ENCODE measurements at regions not wholly inside any gene's neighbourhood (a gene's known extent, or its start where the extent isn't known, plus 50 kb on each side); places are given as distances from the start of the nearest gene placed in this dataset.

- CTCF ChIA-PET: interaction anchor here (0.6 to 1.4 kb wide), 4 partner anchors 12 to 81 kb away, joined by 3 to 5 read pairs (median 4); no protein-coding TSS in a partner anchor
- H3K27ac ChIP-seq: peak overlapping the region; percentile 63 to 81
- DNase-seq (ENCODE audit: low read depth in 1 of 2, low spot score in 1 of 2) (peak; percentile 68 to 88), FAIRE-seq (peak; percentile 82), ATAC-seq (peak; percentile 80 to 90)
- POLR2A ChIA-PET: interaction anchor here (1.1 kb wide), 1 partner anchor 48 kb away, joined by 3 read pairs; no protein-coding TSS in a partner anchor
- peak overlapping the region; percentile 76 for H3K4me2 ChIP-seq
- H3K4me1 ChIP-seq: peaks cover 36% of the 10 kb centered on the region
- WGBS (ENCODE audit: missing lambda C conversion rate): 36% methylated on average over 4 of the region's 4 CpGs
- no peak overlapping the region for H3K4me3 ChIP-seq
- H3K9me3 ChIP-seq: no peaks in the 10 kb centered on the region
- TF ChIP-seq USF2 (IDR thresholded peaks at IDR 0.05) (peak; percentile 37; the same call in 1 of the 2 replicates), EP300 (IDR thresholded peaks at IDR 0.05) (0 out of 5 replicates have a peak, but pooled peaks of 1 of the 2 experiments have one; percentile 52), HEYL (CRISPR knock-in tag; IDR thresholded peaks at IDR 0.05) (no peak), PBX3 (IDR thresholded peaks at IDR 0.05) (no peak), EHF (CRISPR knock-in tag; IDR thresholded peaks at IDR 0.05) (no peak), CBX2 (IDR thresholded peaks at IDR 0.05; ENCODE audit: borderline replicate concordance, low read depth) (no peak), MYC (IDR thresholded peaks at IDR 0.05; ENCODE audit: borderline replicate concordance, low read length) (0 out of 2 replicates have a peak, but pooled peaks have one; percentile 29), PHF8 (IDR thresholded peaks at IDR 0.05; ENCODE audit: borderline replicate concordance, low read depth) (no peak), RAD21 (conservative IDR thresholded peaks at IDR 0.05 in 1 of 2, IDR thresholded peaks at IDR 0.05 in 1 of 2) (peak; percentile 10 to 21; a peak in 1 of 5 replicates), GATA3 (IDR thresholded peaks at IDR 0.05; ENCODE audit: borderline replicate concordance) (peak; percentile 49; the same call in 1 of the 2 replicates), HOXB5 (CRISPR knock-in tag; IDR thresholded peaks at IDR 0.05) (no peak), JUN (IDR thresholded peaks at IDR 0.05) (no peak), POLR2A (IDR thresholded peaks at IDR 0.05; ENCODE audit: low read length) (no peak), RNF2 (IDR thresholded peaks at IDR 0.05; ENCODE audit: borderline replicate concordance, low read depth) (no peak), NPAS2 (CRISPR knock-in tag; IDR thresholded peaks at IDR 0.05; ENCODE audit: borderline replicate concordance) (no peak), RARB (CRISPR knock-in tag; IDR thresholded peaks at IDR 0.05) (no peak), HDAC2 (IDR thresholded peaks at IDR 0.05) (no peak), SMC3 (IDR thresholded peaks at IDR 0.05) (0 out of 3 replicates have a peak, but pooled peaks have one; percentile 16)
These were observed 62.4 kb downstream of the SOX9 start for GRCh38 chr17:72183194-72183685.

- no peak overlapping the region for H3K4me2 ChIP-seq
- FAIRE-seq: no peak
- 88% methylated on average over 6 of the region's 6 CpGs for WGBS (ENCODE audit: missing lambda C conversion rate)
- ChIA-PET POLR2A (no interaction called here), CTCF (interaction anchor here (0.6 kb wide), 2 partner anchors 87 to 1000 kb away, joined by 4 to 5 read pairs; no protein-coding TSS in a partner anchor)
- no peak for TF ChIP-seq ZNF302 (CRISPR knock-in tag; IDR thresholded peaks at IDR 0.05)
- TF ChIP-seq POLR2AphosphoS2 (conservative IDR thresholded peaks at IDR 0.05; ENCODE audit: low read length): no peak
- no peak for TF ChIP-seq SREBF2 (IDR thresholded peaks at IDR 0.05)
- no peak for TF ChIP-seq HOXA7 (CRISPR knock-in tag; IDR thresholded peaks at IDR 0.05)
- no peak for TF ChIP-seq FOSL2 (IDR thresholded peaks at IDR 0.05)
- no peak for TF ChIP-seq FOSL2 (CRISPR knock-in tag; IDR thresholded peaks at IDR 0.05)
- no peak for TF ChIP-seq RCOR1 (IDR thresholded peaks at IDR 0.05; ENCODE audit: low read depth, low read length)
- TF ChIP-seq KDM1A (IDR thresholded peaks at IDR 0.05; ENCODE audit: low read depth): no peak
- no peak overlapping the region for H3K4me3 ChIP-seq
- H3K9me3 ChIP-seq: no peaks in the 10 kb centered on the region
- no peak for DNase-seq (ENCODE audit: low read depth in 1 of 2, low spot score in 1 of 2)
- ATAC-seq: no peak
- peak overlapping the region; percentile 5 to 30; a peak in 2 of 6 replicates for H3K27ac ChIP-seq
- H3K4me1 ChIP-seq: peaks cover 36% of the 10 kb centered on the region
These were observed 64.0 kb downstream of the SOX9 start for GRCh38 chr17:72184805-72185204.
